ENCODE measurements at regions not wholly inside any gene's neighbourhood (a gene's known extent, or its start where the extent isn't known, plus 50 kb on each side); places are given as distances from the start of the nearest gene placed in this dataset.

DNA sequence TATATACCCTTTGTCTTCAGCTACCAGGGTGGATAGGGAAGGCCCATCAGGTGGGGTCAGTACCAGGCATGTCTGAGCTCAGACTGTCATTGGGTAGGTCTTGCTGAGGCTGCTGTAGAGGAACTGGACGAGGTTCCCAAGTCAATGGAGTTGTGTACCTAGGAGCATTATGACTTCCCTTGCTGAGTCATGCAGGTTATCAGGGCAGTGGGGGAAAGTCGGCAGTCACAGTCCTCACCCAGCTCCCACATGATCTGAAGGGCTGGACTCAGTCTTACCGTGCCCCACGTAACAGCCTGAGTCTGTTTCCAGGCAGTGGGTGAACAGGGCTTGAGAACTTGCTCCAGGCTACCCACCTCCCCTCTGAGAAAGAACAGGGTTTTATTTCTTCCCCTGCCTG is 260.8 kb upstream of the COBL start:
- Mint-ChIP-seq H3K27ac (no peak overlapping the region), H3K27me3 (no peaks in the 10 kb centered on the region)
- DNase-seq: no peak

DNA sequence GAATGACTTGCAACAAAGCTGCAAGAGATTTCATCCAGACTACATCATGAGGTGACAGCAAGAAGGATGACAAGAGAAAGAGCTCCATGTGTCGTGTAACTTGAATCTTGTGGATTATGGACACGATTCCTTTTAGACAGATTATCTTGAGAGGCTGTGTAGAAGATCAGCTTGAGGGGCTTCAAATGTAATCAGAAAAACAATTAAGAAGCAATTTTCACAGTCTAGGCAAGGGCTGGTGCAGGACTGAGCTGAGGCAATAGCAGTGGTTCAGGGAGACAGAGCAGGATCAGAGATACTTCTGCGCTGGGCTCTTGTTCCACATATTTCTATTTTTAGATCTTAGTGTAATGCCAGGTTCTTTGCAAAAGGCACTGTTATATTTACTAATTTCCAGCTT is 253.0 kb upstream of the COBL start:
- Histone ChIP-seq H3K4me1 (ENCODE audit: insufficient read depth, low read length) (no peaks in the 10 kb centered on the region), H3K4me3 (ENCODE audit: low read length) (no peak overlapping the region), H3K27ac (ENCODE audit: low read depth in 1 of 2, low read length in 2 of 2) (no peak overlapping the region), H3K36me3 (ENCODE audit: insufficient read depth, low read length) (no peaks in the 10 kb centered on the region), H3K27me3 (ENCODE audit: control insufficient read depth in 1 of 2, insufficient read depth in 2 of 2, low read length in 2 of 2) (no peaks in the 10 kb centered on the region), H3K9me3 (ENCODE audit: control insufficient read depth in 1 of 2, insufficient read depth in 1 of 2, low read length in 2 of 2) (peaks cover 0 to 22% of the 10 kb centered on the region in 2 experiments)
- Mint-ChIP-seq H3K4me1 (ENCODE audit: low read depth) (no peaks in the 10 kb centered on the region), H3K9me3 (peaks cover 11% of the 10 kb centered on the region), H3K27ac (no peak overlapping the region), H3K4me3 (no peak overlapping the region), H3K36me3 (ENCODE audit: low read depth) (no peaks in the 10 kb centered on the region), H3K27me3 (no peaks in the 10 kb centered on the region)
- no peak for ATAC-seq (ENCODE audit: poor library complexity)
- TF ChIP-seq, protein P1, sequence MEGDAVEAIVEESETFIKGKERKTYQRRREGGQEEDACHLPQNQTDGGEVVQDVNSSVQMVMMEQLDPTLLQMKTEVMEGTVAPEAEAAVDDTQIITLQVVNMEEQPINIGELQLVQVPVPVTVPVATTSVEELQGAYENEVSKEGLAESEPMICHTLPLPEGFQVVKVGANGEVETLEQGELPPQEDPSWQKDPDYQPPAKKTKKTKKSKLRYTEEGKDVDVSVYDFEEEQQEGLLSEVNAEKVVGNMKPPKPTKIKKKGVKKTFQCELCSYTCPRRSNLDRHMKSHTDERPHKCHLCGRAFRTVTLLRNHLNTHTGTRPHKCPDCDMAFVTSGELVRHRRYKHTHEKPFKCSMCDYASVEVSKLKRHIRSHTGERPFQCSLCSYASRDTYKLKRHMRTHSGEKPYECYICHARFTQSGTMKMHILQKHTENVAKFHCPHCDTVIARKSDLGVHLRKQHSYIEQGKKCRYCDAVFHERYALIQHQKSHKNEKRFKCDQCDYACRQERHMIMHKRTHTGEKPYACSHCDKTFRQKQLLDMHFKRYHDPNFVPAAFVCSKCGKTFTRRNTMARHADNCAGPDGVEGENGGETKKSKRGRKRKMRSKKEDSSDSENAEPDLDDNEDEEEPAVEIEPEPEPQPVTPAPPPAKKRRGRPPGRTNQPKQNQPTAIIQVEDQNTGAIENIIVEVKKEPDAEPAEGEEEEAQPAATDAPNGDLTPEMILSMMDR (IDR thresholded peaks at IDR 0.05): no peak
- POLR2A ChIA-PET: no interaction called here
- no peak for DNase-seq
- intact Hi-C loops (cut with DNase I, micrococcal nuclease): no loop called here
- CTCF ChIA-PET: no interaction called here

More for the DNA sequence above, 260.8 kb upstream of the COBL start:
- Histone ChIP-seq H3K27me3 (ENCODE audit: control insufficient read depth in 1 of 2, insufficient read depth in 2 of 2, low read length in 2 of 2) (no peaks in the 10 kb centered on the region), H3K9me3 (ENCODE audit: control insufficient read depth in 1 of 2, insufficient read depth in 1 of 2, low read length in 2 of 2) (no peaks in the 10 kb centered on the region), H3K4me1 (ENCODE audit: insufficient read depth, low read length) (no peaks in the 10 kb centered on the region), H3K27ac (ENCODE audit: low read depth in 1 of 2, low read length in 2 of 2) (no peak overlapping the region), H3K36me3 (ENCODE audit: insufficient read depth, low read length) (no peaks in the 10 kb centered on the region), H3K4me3 (ENCODE audit: low read length) (no peak overlapping the region)
- Mint-ChIP-seq H3K4me1 (ENCODE audit: low read depth) (no peaks in the 10 kb centered on the region), H3K9me3 (peaks cover 14% of the 10 kb centered on the region), H3K36me3 (ENCODE audit: low read depth) (no peaks in the 10 kb centered on the region), H3K4me3 (no peak overlapping the region)
- no peak for ATAC-seq (ENCODE audit: poor library complexity)
- ChIA-PET POLR2A (no interaction called here), CTCF (no interaction called here)
- intact Hi-C loops (cut with DNase I, micrococcal nuclease): no loop called here
- TF ChIP-seq, protein P1 (IDR thresholded peaks at IDR 0.05): no peak

DNA sequence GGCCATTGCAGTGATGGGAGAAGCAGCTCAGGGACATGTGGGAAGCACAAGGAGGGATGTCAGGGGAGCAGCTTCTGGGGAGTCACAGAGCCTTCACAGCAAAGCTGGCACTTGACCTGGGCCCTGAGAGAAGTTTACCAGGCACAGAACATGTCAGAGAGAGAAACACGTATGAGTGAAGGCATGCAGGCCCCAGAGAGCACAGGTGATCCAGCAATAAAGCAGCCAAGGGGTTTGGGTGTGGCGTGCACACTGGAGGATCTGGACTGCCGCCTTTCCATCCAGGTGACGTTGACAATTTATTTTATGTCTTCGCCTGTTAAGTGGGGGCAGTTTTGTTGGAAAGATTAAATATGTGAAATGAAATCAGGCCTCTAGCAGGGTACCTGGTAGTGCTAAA is 252.6 kb upstream of the COBL start:
- Histone ChIP-seq H3K4me3 (ENCODE audit: low read length) (no peak overlapping the region), H3K27ac (ENCODE audit: low read depth in 1 of 2, low read length in 2 of 2) (no peak overlapping the region), H3K4me1 (ENCODE audit: insufficient read depth, low read length) (no peaks in the 10 kb centered on the region), H3K36me3 (ENCODE audit: insufficient read depth, low read length) (no peaks in the 10 kb centered on the region), H3K9me3 (ENCODE audit: control insufficient read depth in 1 of 2, insufficient read depth in 1 of 2, low read length in 2 of 2) (peaks cover 0 to 23% of the 10 kb centered on the region in 2 experiments), H3K27me3 (ENCODE audit: control insufficient read depth in 1 of 2, insufficient read depth in 2 of 2, low read length in 2 of 2) (no peaks in the 10 kb centered on the region)
- TF ChIP-seq, protein P1 (IDR thresholded peaks at IDR 0.05): no peak
- CTCF ChIA-PET: no interaction called here
- Mint-ChIP-seq H3K27me3 (no peaks in the 10 kb centered on the region), H3K9me3 (peaks cover 11% of the 10 kb centered on the region), H3K4me3 (no peak overlapping the region), H3K27ac (no peak overlapping the region), H3K4me1 (ENCODE audit: low read depth) (no peaks in the 10 kb centered on the region), H3K36me3 (ENCODE audit: low read depth) (no peaks in the 10 kb centered on the region)
- DNase-seq (no peak), ATAC-seq (ENCODE audit: poor library complexity) (no peak)
- POLR2A ChIA-PET: no interaction called here
- intact Hi-C loops (cut with DNase I, micrococcal nuclease): no loop called here

Data from CD4-positive, alpha-beta T cell (primary cell).